Spleen (tissue), 11 donors: ENCODE measurements at regions not wholly inside any gene's neighbourhood (a gene's known extent, or its start where the extent isn't known, plus 50 kb on each side); places are given as distances from the start of the nearest gene placed in this dataset.

ENCODE experiments used
- DNase-seq: peaks from one replicate; pipeline ENCODE4 v3.0.0-alpha.2; 2020
- H3K27ac ChIP-seq, 8 donors: fragments of 200-600 bp; sonication (generic) in 7 of 8; 1 replicate in 4 of 8; 2 replicates in 4 of 8; pipeline versions ENCODE4 v1.5.0 to v1.8.0; 2016 to 2021; ENCODE audit warnings: inconsistent platforms in 4 of 8, mild to moderate bottlenecking in 4 of 8, moderate library complexity in 1 of 8
- H3K27me3 ChIP-seq, 7 donors: fragments of 200-600 bp; sonication (generic) in 6 of 7; replicated peaks in 1 of 7; 1 replicate in 4 of 7; 2 replicates in 3 of 7; pipeline versions ENCODE4 v1.5.0 to v1.8.0; 2016 to 2021; ENCODE audit warnings: inconsistent platforms in 3 of 7, mild to moderate bottlenecking in 1 of 7
- H3K36me3 ChIP-seq, 6 donors: fragments of 200-600 bp; sonication (generic) in 5 of 6; 1 replicate in 4 of 6; 2 replicates in 2 of 6; pipeline versions ENCODE4 v1.5.0 to v1.8.0; 2016 to 2021; ENCODE audit warnings: inconsistent platforms in 2 of 6
- H3K4me1 ChIP-seq, 6 donors: fragments of 200-600 bp; sonication (generic) in 5 of 6; 1 replicate in 3 of 6; 2 replicates in 3 of 6; pipeline versions ENCODE4 v1.5.0 to v1.8.0; 2016 to 2021; ENCODE audit warnings: inconsistent platforms in 3 of 6
- H3K4me3 ChIP-seq, 8 donors: fragments of 200-600 bp; sonication (generic) in 7 of 8; 1 replicate in 4 of 8; 2 replicates in 4 of 8; pipeline versions ENCODE4 v1.5.0 to v1.8.0; 2016 to 2021; ENCODE audit warnings: inconsistent platforms in 4 of 8, mild to moderate bottlenecking in 4 of 8, moderate library complexity in 2 of 8
- H3K9me3 ChIP-seq, 8 donors: fragments of 200-600 bp; sonication (generic) in 7 of 8; 1 replicate in 4 of 8; 2 replicates in 4 of 8; pipeline versions ENCODE4 v1.5.0 to v1.8.0; 2016 to 2021; ENCODE audit warnings: inconsistent platforms in 4 of 8
- CTCF ChIP-seq, 11 experiments: fragments of 200-600 bp in 7 of 11; fragments of 450-650 bp in 4 of 11; sonication (generic) in 4 of 11; IDR thresholded peaks in 8 of 11; conservative IDR thresholded peaks in 3 of 11; 1 replicate in 7 of 11; 2 replicates in 4 of 11; pipeline versions ENCODE4 v1.4.0 to v1.8.0; 2016 to 2021; ENCODE audit warnings: antibody characterized with exemption in 11 of 11, inconsistent platforms in 4 of 11, mild to moderate bottlenecking in 1 of 11
- POLR2A ChIP-seq, 3 donors: fragments of 450-650 bp; IDR thresholded peaks; one replicate each; pipeline ENCODE4 v1.5.1; 2017; ENCODE audit warnings: antibody characterized with exemption in 3 of 3, mild to moderate bottlenecking in 1 of 3
- POLR2AphosphoS5 ChIP-seq, 3 donors: sonication (generic); formaldehyde crosslinking; IDR thresholded peaks; one replicate each; pipeline ENCODE4 v1.5.1; 2017; ENCODE audit warnings: antibody characterized with exemption in 3 of 3
- WGBS, 5 donors: extraction: QIAGEN DNeasy Blood & Tissue Kit in 3 of 5; methylation state at CpG; one replicate each; pipeline versions ENCODE4 v1.1.5 to v1.1.7; 2013 to 2018; 5-methylcytosine and 5-hydroxymethylcytosine counted together
- intact Hi-C: fragments of 100-400 bp; cut with DNase I; formaldehyde crosslinking; loops from one replicate; pipeline ENCODE4 v1.15.0; 2023; ENCODE audit warnings: low total_unique reads
- donor health status: healthy with polysubstance abuse.
- donor health status: DM: no; HTN: no; CAD: no; lungs with moderate emphysema.
- donor health status: DM: no; HTN: no; CAD: no.
- donor health status: Bipolar disorder and iron deficiency.
- donor health status: healthy.
- donor health status: DM: no; HTN: no; CAD: no.
- donor health status: DM: yes; HTN: yes; CAD: no.

- Histone ChIP-seq H3K4me1 (peaks cover 8 to 51% (median 33%) of the 10 kb centered on the region in 6 donors), H3K27me3 (no peaks in the 10 kb centered on the region), H3K4me3 (peak overlapping the region in 4 of 8 donors; percentile 3 to 54 (median 11)), H3K36me3 (no peaks in the 10 kb centered on the region), H3K27ac (peak overlapping the region; percentile 27 to 88 (median 84)), H3K9me3 (no peaks in the 10 kb centered on the region)
- intact Hi-C loops = no loop called here
- 8 to 14% (median 12%) methylated on average over 8 of the region's 8 CpGs for WGBS, 5 donors
- peak; percentile 88 for DNase-seq
- TF ChIP-seq POLR2A (IDR thresholded peaks at IDR 0.05) (no peak), POLR2AphosphoS5 (IDR thresholded peaks at IDR 0.05) (peak in 2 of 3 donors; percentile 74 to 84), CTCF (IDR thresholded peaks at IDR 0.05 in 8 of 11, conservative IDR thresholded peaks at IDR 0.05 in 3 of 11) (peak in 1 of 11 experiments; percentile 10)
Measured at GRCh38 chr15:31472636-31473384, 146.2 kb downstream of the KLF13 start.

- DNase-seq = peak; percentile 69
- intact Hi-C loops = no loop called here
- 47 to 54% (median 51%) methylated on average over 6 of the region's 6 CpGs for WGBS, 5 donors
- Histone ChIP-seq H3K27me3 (no peaks in the 10 kb centered on the region), H3K9me3 (no peaks in the 10 kb centered on the region), H3K27ac (peak overlapping the region; percentile 27 to 88 (median 84)), H3K36me3 (no peaks in the 10 kb centered on the region), H3K4me3 (peak overlapping the region in 4 of 8 donors; percentile 3 to 54 (median 11)), H3K4me1 (peaks cover 8 to 50% (median 32%) of the 10 kb centered on the region in 6 donors)
- TF ChIP-seq CTCF (IDR thresholded peaks at IDR 0.05 in 8 of 11, conservative IDR thresholded peaks at IDR 0.05 in 3 of 11) (no peak), POLR2A (IDR thresholded peaks at IDR 0.05) (no peak), POLR2AphosphoS5 (IDR thresholded peaks at IDR 0.05) (no peak)
Measured at GRCh38 chr15:31473385-31474058, 146.9 kb downstream of the KLF13 start.

- no peak overlapping the region for H3K4me3 ChIP-seq
- H3K27ac ChIP-seq = peak overlapping the region in 6 of 8 donors; percentile 76 to 88 (median 85)
- no peaks in the 10 kb centered on the region for H3K27me3 ChIP-seq
- peaks cover 8 to 50% (median 32%) of the 10 kb centered on the region in 6 donors for H3K4me1 ChIP-seq
- H3K36me3 ChIP-seq = no peaks in the 10 kb centered on the region
- intact Hi-C loops = no loop called here
- no peaks in the 10 kb centered on the region for H3K9me3 ChIP-seq
- 70 to 82% (median 80%) methylated on average over 10 of the region's 10 CpGs for WGBS, 5 donors
- TF ChIP-seq POLR2A (IDR thresholded peaks at IDR 0.05) (no peak), POLR2AphosphoS5 (IDR thresholded peaks at IDR 0.05) (no peak), CTCF (IDR thresholded peaks at IDR 0.05 in 8 of 11, conservative IDR thresholded peaks at IDR 0.05 in 3 of 11) (no peak)
- peak; percentile 47 for DNase-seq
Measured at GRCh38 chr15:31474059-31474868, 147.6 kb downstream of the KLF13 start.
